HG03521 (cell line): ENCODE measurements at regions not wholly inside any gene's neighbourhood (a gene's known extent, or its start where the extent isn't known, plus 50 kb on each side); places are given as distances from the start of the nearest gene placed in this dataset.
"Not testable (repeated sequence)": the region's sequence is repeated elsewhere in the genome, so short reads cannot be mapped to it uniquely, and the experiment has no call there.

Experiments
- ATAC-seq: cut with Tn5 transposase; IDR thresholded peaks from one replicate; pipeline ENCODE4 v1.9.1; 2021; ENCODE audit warnings: mild to moderate bottlenecking, moderate library complexity; ENCODE audit not compliant: unreplicated experiment

DNA sequence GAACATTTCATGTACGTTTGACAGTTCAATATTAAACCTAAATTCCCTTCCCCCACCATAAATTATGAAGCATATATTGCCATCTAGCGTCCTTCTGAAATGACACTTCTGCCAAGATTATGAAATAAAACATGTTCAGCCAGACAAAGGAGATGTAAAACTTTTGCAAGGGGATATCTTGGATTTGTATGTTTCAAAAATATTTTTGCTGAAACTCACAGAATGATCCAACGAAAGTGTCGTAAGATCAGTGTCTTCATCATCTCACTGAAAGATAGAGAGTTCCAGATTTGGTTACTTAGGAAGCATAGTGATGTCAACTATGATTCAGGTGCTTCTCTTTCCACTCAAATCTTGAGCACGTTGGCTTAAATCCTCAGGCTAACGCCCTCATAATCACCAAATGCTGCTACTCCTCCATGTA is 904.3 kb downstream of the XPNPEP1 start:
- ATAC-seq = no peak

DNA sequence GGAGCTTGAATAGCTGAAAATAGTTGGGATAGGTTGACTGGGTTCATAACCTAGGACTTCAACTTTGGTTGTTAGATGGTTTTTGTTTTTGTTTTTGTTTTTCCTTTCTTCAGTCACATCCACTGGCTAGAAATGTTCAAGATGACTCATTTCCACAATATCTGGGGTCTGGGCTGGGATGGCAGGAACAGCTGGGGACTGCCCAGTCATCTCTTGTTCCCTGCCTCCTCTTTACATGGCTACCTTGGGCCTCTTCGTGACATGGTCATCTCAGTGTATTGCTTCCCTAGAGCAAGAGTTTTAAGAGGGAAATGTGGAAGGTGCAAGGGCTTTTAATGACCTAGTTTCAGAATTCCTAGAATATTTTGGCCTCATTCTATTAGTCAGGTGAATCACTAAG is 915.8 kb downstream of the XPNPEP1 start:
- ATAC-seq = no peak

DNA sequence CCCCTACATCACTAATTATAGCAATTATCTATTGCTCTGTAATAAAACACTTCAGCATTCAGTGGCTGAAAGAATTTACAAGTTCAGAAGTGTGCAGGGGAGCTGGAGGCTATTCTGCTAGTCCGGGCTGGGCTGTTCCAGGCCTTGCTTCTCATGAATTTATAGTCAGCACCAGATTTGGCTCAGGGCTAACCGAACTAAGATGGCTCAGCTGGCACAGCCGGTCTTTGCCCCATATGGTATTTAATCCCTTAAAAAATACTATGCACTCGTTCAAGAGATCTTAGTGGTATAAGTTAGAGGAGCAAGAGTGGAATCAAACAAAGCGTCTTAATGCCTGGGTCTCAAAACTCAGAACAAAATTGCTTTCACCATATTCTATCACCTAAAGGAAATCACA is 932.9 kb downstream of the XPNPEP1 start:
- ATAC-seq = no peak

DNA sequence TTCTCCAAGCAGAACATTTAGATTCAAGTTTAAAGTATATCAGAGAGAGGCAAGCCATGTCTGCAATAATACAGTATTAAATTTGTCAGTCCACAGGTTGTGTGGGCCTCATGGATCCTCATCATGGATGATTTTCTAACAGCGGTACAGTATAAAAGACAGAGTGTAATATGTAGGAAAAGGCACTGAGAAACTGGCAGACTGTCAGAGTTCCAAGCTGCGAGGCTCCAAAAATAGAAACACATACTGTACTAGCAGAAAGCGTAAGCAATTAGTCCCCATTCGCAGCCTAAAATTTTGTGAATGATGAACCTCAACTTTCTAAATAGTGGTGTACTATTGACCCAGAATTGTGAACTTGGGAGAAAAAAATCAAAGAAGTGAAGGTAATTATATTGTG is 933.3 kb downstream of the XPNPEP1 start:
- ATAC-seq = no peak

DNA sequence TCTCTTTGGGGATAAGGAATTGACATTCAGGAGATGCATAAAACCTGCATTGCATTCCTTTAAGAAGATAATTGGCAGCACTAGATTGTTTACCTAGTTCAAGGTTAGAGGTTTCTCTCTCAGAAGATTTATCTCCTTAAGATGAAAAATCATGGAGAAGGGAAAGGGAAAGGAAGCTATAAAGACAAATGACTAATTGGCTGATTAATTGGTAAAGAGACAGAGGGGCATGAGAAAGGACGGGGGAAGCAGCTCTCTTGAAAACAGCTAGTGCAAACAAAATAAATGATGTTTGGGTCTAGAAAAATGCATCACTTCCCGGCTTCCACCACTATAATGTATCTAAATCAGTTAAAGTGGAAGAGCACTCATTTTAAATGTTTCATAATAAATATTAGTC is 941.2 kb downstream of the XPNPEP1 start:
- ATAC-seq = no peak

DNA sequence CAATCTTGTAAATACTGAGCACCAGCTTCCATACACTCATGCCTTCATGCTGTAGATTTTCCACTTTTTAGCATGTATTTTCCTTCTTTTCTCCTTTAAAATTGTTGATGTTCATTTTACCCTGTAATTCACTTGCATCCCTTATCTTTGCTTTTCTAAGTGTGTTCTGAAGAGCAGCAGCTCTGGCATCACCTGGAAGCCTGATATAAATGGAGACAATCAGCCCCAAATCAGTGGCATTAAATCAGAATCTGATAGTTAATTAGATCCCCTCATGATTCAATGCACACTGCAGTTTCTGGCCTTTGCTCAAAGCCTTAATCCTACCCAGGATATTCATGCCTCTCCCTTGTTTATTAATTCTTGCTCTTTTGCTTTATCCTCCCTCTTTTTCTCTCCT is 942.4 kb downstream of the XPNPEP1 start:
- ATAC-seq = no peak

- ATAC-seq = no peak
Measured at GRCh38 chr10:108975459-108976058, 947.8 kb downstream of the XPNPEP1 start.

DNA sequence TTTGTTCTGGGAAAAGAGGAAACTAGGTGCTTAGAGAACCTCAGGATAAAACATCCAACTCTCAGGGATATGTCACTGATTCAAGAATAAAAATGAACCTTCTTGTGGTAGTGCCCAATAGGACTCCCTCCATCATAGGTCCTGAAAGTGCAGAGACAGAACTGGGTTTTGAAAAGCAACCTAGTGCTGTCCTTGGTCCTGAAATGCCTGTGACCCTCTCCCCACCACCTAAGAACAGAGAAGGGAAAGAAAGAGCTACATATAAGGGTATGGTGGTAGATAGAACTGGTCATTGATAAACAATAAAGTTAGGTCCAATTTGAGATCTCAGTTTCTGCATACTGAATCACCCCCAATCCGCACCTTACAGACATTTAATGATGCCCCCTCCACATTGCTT is 953.3 kb downstream of the XPNPEP1 start:
- ATAC-seq = no peak

DNA sequence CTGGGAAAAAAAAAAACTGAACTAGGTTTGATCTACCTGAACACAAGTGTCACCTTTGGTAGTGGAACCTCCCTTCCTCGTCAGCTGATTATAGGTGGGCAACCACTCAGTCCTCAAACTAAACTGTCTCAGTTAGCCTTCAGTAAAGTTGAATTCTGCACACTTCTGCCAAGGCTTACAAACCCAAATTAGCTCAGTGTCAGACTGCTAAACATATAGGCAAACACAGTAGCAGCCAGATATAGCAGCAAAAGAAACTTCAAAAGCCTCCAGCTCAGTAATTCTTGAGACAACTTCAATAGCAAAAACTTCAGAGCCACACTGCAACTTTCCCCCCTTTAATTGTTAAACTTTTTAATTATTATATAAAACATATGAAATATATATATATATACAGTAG is 956.9 kb downstream of the XPNPEP1 start:
- no peak for ATAC-seq

DNA sequence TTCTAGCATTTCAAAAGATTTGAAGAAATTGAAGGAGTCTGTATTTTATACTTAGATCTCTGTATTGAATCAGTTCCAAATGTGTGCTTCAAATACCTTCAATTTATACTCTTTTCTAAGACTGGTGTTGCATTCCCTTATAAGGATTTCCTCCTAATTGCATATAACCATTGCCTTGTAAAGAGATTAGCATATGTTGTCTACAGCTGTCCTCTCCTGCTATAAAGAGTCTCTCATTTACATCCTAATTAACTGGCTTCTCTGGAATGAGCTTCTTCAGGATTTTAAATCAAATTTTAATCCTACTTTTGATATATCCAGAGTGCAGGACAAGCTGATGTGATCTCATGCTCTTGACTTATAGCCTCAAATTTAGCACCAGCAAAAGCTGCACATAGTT is 957.3 kb downstream of the XPNPEP1 start:
- no peak for ATAC-seq

DNA sequence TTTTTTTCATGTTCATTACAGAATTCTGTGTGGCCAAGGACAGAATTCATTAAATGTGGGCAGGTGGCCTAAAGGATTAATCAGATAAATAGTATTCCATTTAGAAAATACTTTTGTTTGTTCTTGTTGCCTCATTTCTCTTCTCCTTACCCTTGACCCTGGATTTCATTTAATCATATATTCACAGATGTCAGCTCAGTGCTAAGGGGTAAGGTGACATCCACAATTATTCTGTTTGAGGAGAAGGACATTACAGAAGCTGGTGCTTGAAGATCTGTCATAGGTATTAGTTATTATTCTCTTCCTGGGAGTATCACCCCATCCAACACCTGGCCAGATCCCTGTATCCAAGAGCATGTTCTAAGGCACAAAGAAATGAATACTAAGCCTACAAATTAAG is 961.1 kb downstream of the XPNPEP1 start:
- no peak for ATAC-seq

- ATAC-seq = no peak
Measured at GRCh38 chr10:108957681-108958080, 965.6 kb downstream of the XPNPEP1 start.

DNA sequence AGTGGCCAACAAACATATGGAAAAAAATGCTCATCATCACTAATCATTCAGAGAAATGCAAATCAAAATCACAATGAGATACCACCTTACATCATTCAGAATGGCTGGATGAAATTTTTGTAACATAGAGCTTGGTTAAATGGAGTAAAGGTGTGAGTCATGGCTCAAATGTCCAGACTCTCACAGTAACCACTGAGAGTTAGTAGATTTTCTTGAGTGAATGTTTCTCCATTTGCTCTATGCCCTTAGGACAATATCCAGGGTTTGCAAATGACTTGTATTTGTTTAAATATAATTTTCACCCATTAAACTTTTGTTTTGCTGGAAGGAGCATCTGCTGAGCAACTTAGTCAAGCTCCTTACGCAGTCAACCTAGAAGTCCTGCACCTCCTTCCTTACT is 967.2 kb downstream of the XPNPEP1 start:
- no peak for ATAC-seq

DNA sequence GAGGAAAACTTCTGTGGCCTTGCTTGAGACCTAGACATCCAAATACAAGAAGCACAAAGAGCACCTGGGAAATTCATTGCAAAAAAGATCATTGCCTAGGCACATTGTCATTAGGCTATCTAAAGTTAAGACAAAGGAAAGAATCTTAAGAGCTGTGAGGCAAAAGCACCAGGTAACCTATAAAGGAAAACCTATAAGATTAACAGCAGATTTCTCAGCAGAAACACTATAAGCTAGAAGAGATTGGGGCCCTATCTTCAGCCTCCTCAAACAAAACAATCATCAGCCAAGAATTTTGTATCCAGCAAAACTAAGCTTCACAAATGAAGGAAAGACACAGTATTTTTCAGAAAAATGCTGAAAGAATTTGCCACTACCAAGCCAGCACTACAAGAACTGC is 1003.3 kb downstream of the XPNPEP1 start:
- ATAC-seq = not testable (repeated sequence)

GRCh38 chr10:108913300-108913699 is 1010.0 kb downstream of the XPNPEP1 start:
- ATAC-seq = no peak

DNA sequence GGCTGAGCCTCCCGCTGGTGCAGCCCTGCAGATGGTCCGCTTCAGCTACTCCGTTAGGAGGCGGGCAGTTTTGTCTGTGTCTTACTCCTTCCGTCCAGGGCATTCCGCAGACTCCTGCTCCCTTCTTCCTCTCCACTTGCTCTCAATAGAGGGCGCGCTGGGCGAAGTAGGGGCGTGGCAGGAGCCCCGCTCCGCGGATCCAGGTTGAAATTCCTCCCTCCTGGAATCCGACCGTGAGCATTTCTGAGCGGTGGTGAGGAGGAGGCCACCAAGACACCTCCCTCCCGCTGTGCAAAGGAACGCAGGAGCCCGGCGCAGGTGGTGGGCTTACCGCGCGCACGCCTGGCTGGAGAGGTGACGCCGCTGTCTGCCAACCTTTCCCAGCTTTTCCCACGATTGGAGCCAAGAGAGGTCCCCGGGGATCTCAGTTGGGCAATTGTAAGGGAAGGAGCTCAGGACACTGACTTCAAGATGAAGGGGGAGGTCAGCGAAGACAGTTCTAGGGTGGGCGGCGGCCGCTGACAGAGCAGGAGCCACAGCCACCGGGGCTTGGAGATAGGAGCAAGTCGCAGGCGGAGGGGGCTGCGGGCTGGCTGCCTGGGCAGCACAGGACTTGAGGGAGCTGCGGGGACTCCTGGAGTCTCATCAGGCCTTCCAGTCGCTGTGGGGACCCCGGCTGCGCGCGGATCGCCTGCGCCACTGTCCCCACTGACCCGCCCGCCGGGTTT is 1011.3 kb downstream of the XPNPEP1 start:
- no peak for ATAC-seq

DNA sequence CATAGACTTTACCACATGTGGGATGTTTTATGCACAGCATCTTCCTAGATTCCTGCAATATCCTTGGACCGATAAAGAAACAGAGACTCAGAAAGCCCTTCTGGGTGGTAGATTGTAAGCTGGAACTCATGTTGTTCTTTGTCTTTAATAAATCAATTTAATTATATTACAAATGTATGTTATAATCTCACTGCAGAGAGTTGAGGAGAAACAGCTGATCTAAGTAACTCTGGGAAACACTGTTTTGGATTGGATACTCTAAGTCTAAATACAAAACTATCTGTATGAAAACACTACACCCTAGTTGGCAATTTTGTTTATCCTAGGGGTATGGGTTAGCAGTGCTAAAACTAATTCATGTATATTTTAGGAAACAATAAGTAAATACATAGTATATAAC is 1015.2 kb downstream of the XPNPEP1 start:
- no peak for ATAC-seq

DNA sequence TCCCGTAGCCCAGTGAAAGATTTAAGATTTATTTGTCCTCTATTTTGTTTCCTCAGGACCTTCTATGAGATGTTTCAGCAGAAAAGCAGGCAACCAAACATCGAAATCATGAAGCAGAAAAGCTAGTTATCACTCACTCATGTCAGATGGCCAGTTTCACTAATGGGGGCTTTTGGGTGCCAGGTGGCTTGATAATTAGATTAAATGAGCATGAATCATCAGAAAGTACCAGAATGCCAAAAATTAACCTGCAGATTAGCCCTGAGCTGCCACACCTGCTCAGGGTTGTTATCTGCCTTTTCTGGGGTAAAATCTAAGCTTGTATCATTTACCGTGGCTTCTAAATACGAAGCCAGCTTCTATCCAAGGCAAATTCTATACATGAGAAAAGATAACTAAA is 1017.5 kb downstream of the XPNPEP1 start:
- ATAC-seq = no peak

DNA sequence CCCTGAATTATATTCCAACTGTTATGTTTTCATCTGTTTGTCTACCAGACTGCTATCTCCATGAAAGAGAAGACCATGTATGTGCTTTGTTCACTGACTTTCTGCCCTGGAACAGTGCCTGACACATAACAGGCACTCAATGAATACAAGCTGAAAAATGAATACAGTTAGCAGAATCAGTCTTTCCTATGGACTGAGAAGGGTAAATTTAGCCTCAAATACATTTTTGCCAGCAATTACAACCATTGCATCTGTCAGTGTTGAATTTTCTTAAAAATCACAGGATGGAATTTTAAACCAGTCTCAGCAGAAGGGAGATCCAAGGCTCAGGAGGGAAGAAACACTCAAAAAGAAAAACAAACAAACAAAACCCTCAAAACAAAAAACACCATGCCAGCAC is 1018.1 kb downstream of the XPNPEP1 start:
- ATAC-seq = no peak

GRCh38 chr10:108904163-108904838 is 1019.0 kb downstream of the XPNPEP1 start:
- ATAC-seq = no peak

- ATAC-seq = peak; percentile 56
Measured at GRCh38 chr10:108902619-108903285, 1020.6 kb downstream of the XPNPEP1 start.
